ENCODE measurements at regions not wholly inside any gene's neighbourhood (a gene's known extent, or its start where the extent isn't known, plus 50 kb on each side); places are given as distances from the start of the nearest gene placed in this dataset.

DNA sequence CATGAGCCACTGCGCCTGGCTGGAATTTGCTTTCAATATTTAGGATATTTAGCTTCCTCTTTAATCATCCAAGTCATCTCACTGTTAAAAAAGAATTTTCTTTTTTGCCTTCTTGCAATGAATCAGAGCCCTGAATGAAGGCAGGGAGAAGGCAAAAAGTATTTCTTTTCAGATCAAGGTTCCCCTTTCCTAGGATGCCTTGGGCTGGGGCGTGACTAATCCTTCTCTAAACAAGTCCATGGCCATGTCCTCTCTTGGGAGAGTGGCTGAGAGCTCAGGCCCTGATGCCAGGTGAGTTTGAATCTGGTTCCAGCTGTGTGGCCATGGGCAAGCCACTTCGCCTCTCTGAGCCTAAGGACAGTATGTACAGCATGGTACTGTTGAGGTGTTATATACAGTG lies 84.8 kb upstream of the NEURL1B start:
- Mint-ChIP-seq H3K36me3 (no peaks in the 10 kb centered on the region), H3K27ac (no peak overlapping the region), H3K9me3 (no peaks in the 10 kb centered on the region), H3K27me3 (ENCODE audit: low read depth in 2 of 2) (peaks cover 0 to 6% of the 10 kb centered on the region in 2 donors), H3K4me1 (no peaks in the 10 kb centered on the region), H3K4me3 (no peak overlapping the region)
- intact Hi-C loops (cut with micrococcal nuclease), result no loop called here
- DNase-seq (no peak), ATAC-seq (no peak)
- TF ChIP-seq, protein P1, sequence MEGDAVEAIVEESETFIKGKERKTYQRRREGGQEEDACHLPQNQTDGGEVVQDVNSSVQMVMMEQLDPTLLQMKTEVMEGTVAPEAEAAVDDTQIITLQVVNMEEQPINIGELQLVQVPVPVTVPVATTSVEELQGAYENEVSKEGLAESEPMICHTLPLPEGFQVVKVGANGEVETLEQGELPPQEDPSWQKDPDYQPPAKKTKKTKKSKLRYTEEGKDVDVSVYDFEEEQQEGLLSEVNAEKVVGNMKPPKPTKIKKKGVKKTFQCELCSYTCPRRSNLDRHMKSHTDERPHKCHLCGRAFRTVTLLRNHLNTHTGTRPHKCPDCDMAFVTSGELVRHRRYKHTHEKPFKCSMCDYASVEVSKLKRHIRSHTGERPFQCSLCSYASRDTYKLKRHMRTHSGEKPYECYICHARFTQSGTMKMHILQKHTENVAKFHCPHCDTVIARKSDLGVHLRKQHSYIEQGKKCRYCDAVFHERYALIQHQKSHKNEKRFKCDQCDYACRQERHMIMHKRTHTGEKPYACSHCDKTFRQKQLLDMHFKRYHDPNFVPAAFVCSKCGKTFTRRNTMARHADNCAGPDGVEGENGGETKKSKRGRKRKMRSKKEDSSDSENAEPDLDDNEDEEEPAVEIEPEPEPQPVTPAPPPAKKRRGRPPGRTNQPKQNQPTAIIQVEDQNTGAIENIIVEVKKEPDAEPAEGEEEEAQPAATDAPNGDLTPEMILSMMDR (IDR thresholded peaks at IDR 0.05), result no peak
- Histone ChIP-seq H3K4me1 (ENCODE audit: control insufficient read depth, insufficient read depth, low read length) (no peaks in the 10 kb centered on the region), H3K4me3 (ENCODE audit: low read length) (no peak overlapping the region), H3K27ac (ENCODE audit: low read length) (no peak overlapping the region), H3K9me3 (ENCODE audit: control insufficient read depth, insufficient read depth, low read length) (no peaks in the 10 kb centered on the region), H3K36me3 (ENCODE audit: control insufficient read depth, insufficient read depth, low read length) (no peaks in the 10 kb centered on the region), H3K27me3 (ENCODE audit: control insufficient read depth, insufficient read depth, low read length) (no peaks in the 10 kb centered on the region)
- WGBS (ENCODE audit: insufficient coverage), result 64% methylated on average over 3 of the region's 3 CpGs

DNA sequence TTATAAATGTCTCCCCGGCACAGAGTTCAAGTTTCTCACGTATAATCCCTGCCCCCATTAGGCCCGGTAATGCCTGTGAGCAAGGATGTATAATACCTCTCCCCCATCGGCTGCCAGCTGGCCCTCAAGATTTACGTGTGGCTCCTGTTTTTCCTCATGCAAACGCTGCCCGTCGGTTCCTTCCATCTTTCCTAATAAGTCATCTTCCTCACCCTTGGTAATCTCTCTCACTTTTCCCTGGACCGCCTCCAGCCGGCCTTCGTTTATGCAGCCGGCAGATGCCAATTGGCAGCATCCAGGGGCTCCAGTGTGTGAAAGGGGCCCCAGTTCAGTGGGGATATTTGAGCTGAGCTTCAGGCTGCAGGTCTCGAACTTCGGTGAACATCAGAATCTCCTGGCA lies 86.5 kb upstream of the NEURL1B start:
- Histone ChIP-seq H3K9me3 (ENCODE audit: control insufficient read depth, insufficient read depth, low read length) (no peaks in the 10 kb centered on the region), H3K36me3 (ENCODE audit: control insufficient read depth, insufficient read depth, low read length) (no peaks in the 10 kb centered on the region), H3K4me3 (ENCODE audit: low read length) (no peak overlapping the region), H3K4me1 (ENCODE audit: control insufficient read depth, insufficient read depth, low read length) (no peaks in the 10 kb centered on the region), H3K27ac (ENCODE audit: low read length) (no peak overlapping the region), H3K27me3 (ENCODE audit: control insufficient read depth, insufficient read depth, low read length) (no peaks in the 10 kb centered on the region)
- Mint-ChIP-seq H3K9me3 (no peaks in the 10 kb centered on the region), H3K4me3 (no peak overlapping the region), H3K27ac (no peak overlapping the region), H3K27me3 (ENCODE audit: low read depth in 2 of 2) (peaks cover 0 to 6% of the 10 kb centered on the region in 2 donors), H3K4me1 (no peaks in the 10 kb centered on the region), H3K36me3 (no peaks in the 10 kb centered on the region)
- 92% methylated on average over 14 of the region's 14 CpGs for WGBS (ENCODE audit: insufficient coverage)
- intact Hi-C loops (cut with micrococcal nuclease), result no loop called here
- no peak for DNase-seq
- ATAC-seq, result no peak
- TF ChIP-seq, protein P1 (IDR thresholded peaks at IDR 0.05), result no peak

DNA sequence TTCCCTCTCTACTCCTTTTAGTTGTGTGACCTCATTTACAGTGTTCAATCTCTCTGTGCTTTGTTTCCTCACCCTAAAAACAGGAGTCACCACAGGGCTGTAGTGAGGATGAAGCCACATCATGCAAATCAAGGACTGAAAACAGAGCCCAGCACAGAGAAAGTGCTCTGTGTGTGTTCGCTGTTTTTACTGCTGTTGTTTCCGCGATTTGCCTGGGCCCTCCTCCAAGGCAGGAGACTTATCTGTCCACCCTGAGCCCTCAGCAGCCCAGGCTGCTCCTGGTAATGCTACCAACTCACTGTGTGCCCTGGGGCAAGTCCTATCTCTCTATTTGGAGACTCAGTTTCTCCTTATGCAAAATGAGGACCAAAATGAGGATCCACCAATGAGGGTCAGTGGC lies 87.2 kb upstream of the NEURL1B start:
- Histone ChIP-seq H3K27me3 (ENCODE audit: control insufficient read depth, insufficient read depth, low read length) (no peaks in the 10 kb centered on the region), H3K4me1 (ENCODE audit: control insufficient read depth, insufficient read depth, low read length) (no peaks in the 10 kb centered on the region), H3K4me3 (ENCODE audit: low read length) (no peak overlapping the region), H3K27ac (ENCODE audit: low read length) (no peak overlapping the region), H3K9me3 (ENCODE audit: control insufficient read depth, insufficient read depth, low read length) (no peaks in the 10 kb centered on the region), H3K36me3 (ENCODE audit: control insufficient read depth, insufficient read depth, low read length) (no peaks in the 10 kb centered on the region)
- Mint-ChIP-seq H3K36me3 (no peaks in the 10 kb centered on the region), H3K4me3 (no peak overlapping the region), H3K27ac (no peak overlapping the region), H3K4me1 (no peaks in the 10 kb centered on the region), H3K9me3 (no peaks in the 10 kb centered on the region), H3K27me3 (ENCODE audit: low read depth in 2 of 2) (peaks cover 0 to 6% of the 10 kb centered on the region in 2 donors)
- WGBS (ENCODE audit: insufficient coverage), result 73% methylated on average over 3 of the region's 3 CpGs
- DNase-seq (no peak), ATAC-seq (no peak)
- TF ChIP-seq, protein P1 (IDR thresholded peaks at IDR 0.05), result no peak
- intact Hi-C loops (cut with micrococcal nuclease), result no loop called here

DNA sequence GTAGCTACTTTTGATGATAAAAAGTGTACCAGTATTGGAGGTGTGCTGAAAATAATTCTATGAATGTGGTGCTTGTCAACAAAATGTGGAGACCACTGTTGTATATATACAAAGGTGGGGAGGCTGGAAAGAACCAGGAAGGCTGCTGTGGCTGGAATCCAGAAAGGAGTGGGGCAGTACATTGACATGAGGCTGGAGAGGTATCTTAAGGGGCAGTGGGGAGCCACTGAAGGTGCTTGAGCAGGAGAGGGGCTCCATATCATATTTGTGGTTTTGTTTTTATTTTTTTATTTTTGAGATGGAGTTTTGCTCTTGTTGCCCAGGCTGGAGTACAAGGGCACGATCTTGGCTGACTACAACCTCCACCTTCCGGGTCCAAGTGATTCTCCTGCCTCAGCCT lies 87.9 kb upstream of the NEURL1B start:
- intact Hi-C loops (cut with micrococcal nuclease), result no loop called here
- Histone ChIP-seq H3K4me3 (ENCODE audit: low read length) (no peak overlapping the region), H3K27ac (ENCODE audit: low read length) (no peak overlapping the region), H3K9me3 (ENCODE audit: control insufficient read depth, insufficient read depth, low read length) (no peaks in the 10 kb centered on the region), H3K27me3 (ENCODE audit: control insufficient read depth, insufficient read depth, low read length) (no peaks in the 10 kb centered on the region), H3K36me3 (ENCODE audit: control insufficient read depth, insufficient read depth, low read length) (no peaks in the 10 kb centered on the region), H3K4me1 (ENCODE audit: control insufficient read depth, insufficient read depth, low read length) (no peaks in the 10 kb centered on the region)
- WGBS (ENCODE audit: insufficient coverage), result 100% methylated on average over 2 of the region's 2 CpGs
- Mint-ChIP-seq H3K4me3 (no peak overlapping the region), H3K27ac (no peak overlapping the region), H3K4me1 (no peaks in the 10 kb centered on the region), H3K36me3 (no peaks in the 10 kb centered on the region), H3K27me3 (ENCODE audit: low read depth in 2 of 2) (peaks cover 0 to 3% of the 10 kb centered on the region in 2 donors), H3K9me3 (no peaks in the 10 kb centered on the region)
- DNase-seq (no peak), ATAC-seq (no peak)
- TF ChIP-seq, protein P1 (IDR thresholded peaks at IDR 0.05), result no peak

Data from natural killer cell (primary cell).